Neural crest cell (in vitro differentiated cells): ENCODE measurements at regions not wholly inside any gene's neighbourhood (a gene's known extent, or its start where the extent isn't known, plus 50 kb on each side); places are given as distances from the start of the nearest gene placed in this dataset.
"Not testable (repeated sequence)": the region's sequence is repeated elsewhere in the genome, so short reads cannot be mapped to it uniquely, and the experiment has no call there.

Experiments used
- DNase-seq: peaks from one replicate; pipeline ENCODE4 v3.0.0; 2021; ENCODE audit warnings: low read depth, mixed read lengths, low spot score
- H3K27ac Mint-ChIP-seq: one replicate; pipeline ENCODE4 v1.8.0; 2021; ENCODE audit warnings: mild to moderate bottlenecking, mixed read lengths; ENCODE audit not compliant: unreplicated experiment
- H3K27me3 Mint-ChIP-seq: 2 replicates; pipeline ENCODE4 v1.8.0; 2021; ENCODE audit warnings: low read depth, mild to moderate bottlenecking, mixed read lengths
- H3K36me3 Mint-ChIP-seq: 2 replicates; pipeline ENCODE4 v1.8.0; 2021; ENCODE audit warnings: low read depth, mild to moderate bottlenecking, mixed read lengths
- H3K4me1 Mint-ChIP-seq: 2 replicates; pipeline ENCODE4 v1.8.0; 2021; ENCODE audit warnings: mixed read lengths
- H3K4me3 Mint-ChIP-seq: one replicate; pipeline ENCODE4 v1.8.0; 2021; ENCODE audit warnings: mild to moderate bottlenecking, mixed read lengths
- H3K9me3 Mint-ChIP-seq: 2 replicates; pipeline ENCODE4 v1.8.0; 2021; ENCODE audit warnings: mixed read lengths
- TF ChIP-seq, protein P1 (sequence below): fragments of 200-600 bp; sonication (generic); conservative IDR thresholded peaks from 2 replicates; pipeline ENCODE4 v1.5.0; 2021; ENCODE audit warnings: antibody characterized with exemption, mild to moderate bottlenecking

DNA sequence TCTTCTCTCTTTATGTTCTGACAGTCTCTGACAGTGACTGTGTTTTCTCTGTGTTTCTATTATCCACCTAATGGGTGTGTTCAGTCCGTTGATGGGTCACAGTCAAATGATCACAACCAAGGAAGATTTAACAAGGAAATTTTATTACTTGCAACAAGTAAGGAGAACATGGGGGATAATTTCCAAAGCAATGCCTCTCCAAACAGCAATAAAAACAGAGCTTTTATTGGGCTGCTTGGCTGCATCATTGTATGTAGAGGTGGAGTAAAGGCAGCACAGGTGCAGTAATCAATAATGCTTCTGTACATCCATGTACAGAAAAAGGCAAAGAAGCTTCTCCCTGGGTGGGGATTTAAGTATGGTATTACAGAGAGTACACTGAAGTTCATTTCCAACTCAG is 1525.6 kb downstream of the REEP3 start:
- no peak for DNase-seq
- TF ChIP-seq, protein P1, sequence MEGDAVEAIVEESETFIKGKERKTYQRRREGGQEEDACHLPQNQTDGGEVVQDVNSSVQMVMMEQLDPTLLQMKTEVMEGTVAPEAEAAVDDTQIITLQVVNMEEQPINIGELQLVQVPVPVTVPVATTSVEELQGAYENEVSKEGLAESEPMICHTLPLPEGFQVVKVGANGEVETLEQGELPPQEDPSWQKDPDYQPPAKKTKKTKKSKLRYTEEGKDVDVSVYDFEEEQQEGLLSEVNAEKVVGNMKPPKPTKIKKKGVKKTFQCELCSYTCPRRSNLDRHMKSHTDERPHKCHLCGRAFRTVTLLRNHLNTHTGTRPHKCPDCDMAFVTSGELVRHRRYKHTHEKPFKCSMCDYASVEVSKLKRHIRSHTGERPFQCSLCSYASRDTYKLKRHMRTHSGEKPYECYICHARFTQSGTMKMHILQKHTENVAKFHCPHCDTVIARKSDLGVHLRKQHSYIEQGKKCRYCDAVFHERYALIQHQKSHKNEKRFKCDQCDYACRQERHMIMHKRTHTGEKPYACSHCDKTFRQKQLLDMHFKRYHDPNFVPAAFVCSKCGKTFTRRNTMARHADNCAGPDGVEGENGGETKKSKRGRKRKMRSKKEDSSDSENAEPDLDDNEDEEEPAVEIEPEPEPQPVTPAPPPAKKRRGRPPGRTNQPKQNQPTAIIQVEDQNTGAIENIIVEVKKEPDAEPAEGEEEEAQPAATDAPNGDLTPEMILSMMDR, result no peak
- no peaks in the 10 kb centered on the region for H3K4me1 Mint-ChIP-seq
- no peaks in the 10 kb centered on the region for H3K36me3 Mint-ChIP-seq
- H3K27ac Mint-ChIP-seq, result no peak overlapping the region
- H3K4me3 Mint-ChIP-seq, result no peak overlapping the region
- H3K27me3 Mint-ChIP-seq, result no peaks in the 10 kb centered on the region
- peaks cover 9% of the 10 kb centered on the region for H3K9me3 Mint-ChIP-seq

DNA sequence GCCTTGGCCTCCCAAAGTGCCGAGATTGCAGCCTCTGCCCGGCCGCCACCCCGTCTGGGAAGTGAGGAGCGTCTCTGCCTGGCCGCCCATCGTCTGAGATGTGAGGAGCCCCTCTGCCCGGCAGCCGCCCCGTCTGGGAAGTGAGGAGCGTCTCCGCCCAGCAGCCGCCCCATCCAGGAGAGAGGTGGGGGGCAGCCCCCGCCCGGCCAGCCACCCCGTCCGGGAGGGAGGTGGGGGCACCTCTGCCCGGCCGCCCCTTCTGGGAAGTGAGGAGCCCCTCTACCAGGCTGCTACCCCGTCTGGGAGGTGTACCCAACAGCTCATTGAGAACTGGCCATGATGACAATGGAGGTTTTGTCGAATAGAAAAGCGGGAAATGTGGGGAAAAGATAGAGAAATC is 1530.9 kb downstream of the REEP3 start:
- H3K9me3 Mint-ChIP-seq, H3K27me3 Mint-ChIP-seq, H3K36me3 Mint-ChIP-seq, H3K27ac Mint-ChIP-seq, DNase-seq, H3K4me1 Mint-ChIP-seq, H3K4me3 Mint-ChIP-seq: not testable (repeated sequence)

DNA sequence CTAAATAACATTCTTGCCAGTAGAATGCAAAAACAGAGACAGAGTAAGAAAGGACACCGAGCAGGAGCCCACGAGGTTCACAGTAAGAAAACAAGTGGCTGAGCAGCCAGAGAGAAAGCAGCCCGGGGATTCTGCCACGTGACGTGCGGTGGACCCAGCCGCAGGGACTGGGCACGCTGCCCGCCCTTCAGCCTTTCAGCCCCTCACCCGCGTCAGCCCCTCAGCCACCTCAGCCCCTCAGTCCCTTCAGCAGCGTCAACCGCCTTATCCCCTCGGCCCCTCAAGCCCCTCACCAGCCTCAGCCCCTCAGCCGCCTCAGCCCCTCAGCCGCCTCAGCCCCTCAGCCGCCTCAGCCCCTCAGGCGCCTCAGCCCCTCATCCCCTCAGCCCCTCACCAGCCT is 1532.2 kb downstream of the REEP3 start:
- not testable (repeated sequence) for H3K9me3 Mint-ChIP-seq, H3K27ac Mint-ChIP-seq, H3K4me1 Mint-ChIP-seq, H3K4me3 Mint-ChIP-seq, H3K27me3 Mint-ChIP-seq, DNase-seq, H3K36me3 Mint-ChIP-seq

DNA sequence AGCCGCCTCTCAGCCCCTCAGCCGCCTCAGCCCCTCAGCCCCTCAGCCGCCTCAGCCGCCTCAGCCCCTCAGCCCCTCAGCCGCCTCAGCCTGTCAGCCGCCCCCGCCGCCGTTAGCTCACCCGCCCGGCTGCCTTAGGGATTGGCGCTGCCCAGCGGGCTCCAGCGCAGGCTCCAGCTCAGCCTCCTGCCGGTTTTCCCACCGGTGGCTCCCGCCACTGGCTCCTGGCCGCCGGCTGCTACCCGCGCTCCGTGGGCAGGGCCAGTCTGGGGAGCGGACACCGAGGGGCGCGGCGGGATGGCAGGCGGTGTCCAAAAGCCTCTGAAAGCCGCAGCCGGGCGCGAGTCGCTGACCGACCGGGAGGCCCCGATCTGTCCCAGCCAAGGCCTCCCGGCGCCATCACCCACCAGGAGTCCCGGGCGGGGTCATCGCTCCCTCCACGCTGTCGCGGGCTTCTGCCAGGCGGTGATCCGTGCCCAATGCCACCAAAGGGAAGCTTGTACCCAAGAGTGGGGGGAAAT is 1532.7 kb downstream of the REEP3 start:
- H3K27ac Mint-ChIP-seq, H3K27me3 Mint-ChIP-seq, DNase-seq, H3K9me3 Mint-ChIP-seq, H3K36me3 Mint-ChIP-seq, H3K4me1 Mint-ChIP-seq, H3K4me3 Mint-ChIP-seq: not testable (repeated sequence)

DNA sequence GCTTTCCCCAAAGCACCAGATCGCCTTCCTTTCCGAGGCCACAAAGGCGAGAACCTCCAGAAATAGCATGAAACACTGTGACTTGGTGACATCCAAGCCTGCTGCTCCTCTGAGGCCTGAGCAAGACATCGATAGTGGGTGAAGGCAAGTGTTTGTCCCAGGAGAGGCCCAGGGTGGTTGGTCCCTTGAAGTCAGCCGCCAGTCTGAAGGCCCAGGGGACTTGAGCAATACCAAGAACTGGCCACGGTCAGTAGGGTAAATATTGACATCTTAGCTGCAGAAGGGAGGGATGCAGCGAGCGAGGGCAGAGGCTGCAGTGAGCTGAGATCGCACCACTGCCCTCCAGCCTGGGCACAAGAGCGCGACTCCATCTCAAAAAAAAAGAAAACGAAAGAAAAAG is 1533.5 kb downstream of the REEP3 start:
- not testable (repeated sequence) for H3K36me3 Mint-ChIP-seq, H3K4me3 Mint-ChIP-seq, H3K27me3 Mint-ChIP-seq, H3K27ac Mint-ChIP-seq, H3K4me1 Mint-ChIP-seq, DNase-seq, H3K9me3 Mint-ChIP-seq

DNA sequence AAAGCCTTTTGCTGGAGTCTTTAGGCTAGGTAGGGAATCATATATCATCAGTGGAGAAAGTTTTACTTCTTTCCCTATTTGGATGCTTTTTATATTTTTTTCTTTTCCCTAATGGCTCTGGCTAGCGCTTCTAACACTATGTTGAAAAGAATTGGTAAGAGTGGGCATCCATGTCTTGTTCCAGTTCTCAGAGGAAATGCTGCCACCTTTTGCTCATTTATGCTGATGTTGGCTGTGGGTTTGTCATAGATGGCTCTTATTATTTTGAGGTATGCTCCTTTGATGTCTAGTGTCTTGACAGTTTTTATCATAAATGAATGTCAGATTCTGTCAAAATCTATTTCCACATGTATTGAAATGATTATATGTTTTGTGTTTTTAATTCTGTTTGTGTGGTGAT is 1544.1 kb downstream of the REEP3 start:
- H3K4me3 Mint-ChIP-seq, result no peak overlapping the region
- TF ChIP-seq, protein P1, result no peak

DNA sequence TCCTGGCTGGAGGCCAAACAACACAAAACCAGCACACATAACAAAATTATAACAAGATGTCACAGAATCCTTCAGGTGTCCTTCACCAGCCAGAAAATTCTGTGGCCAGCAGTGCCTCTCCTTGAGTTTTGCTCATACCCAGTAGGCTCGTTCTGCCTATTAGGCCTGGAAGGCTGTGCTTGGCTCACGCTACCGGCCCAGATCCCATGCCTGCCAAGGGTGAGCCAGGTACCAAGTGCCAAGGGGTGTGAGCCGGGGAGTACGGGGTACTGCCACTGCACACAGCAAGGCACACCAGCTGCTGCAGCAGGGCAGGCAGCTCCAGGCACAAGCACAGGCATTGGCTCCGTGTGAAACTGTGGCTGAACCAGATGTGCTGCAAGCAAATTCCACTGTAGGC is 1562.0 kb downstream of the REEP3 start:
- Mint-ChIP-seq H3K9me3 (peaks cover 13% of the 10 kb centered on the region), H3K4me3 (no peak overlapping the region), H3K27me3 (no peaks in the 10 kb centered on the region), H3K27ac (no peak overlapping the region), H3K4me1 (no peaks in the 10 kb centered on the region), H3K36me3 (peaks cover 7% of the 10 kb centered on the region)
- TF ChIP-seq, protein P1, result no peak
- DNase-seq, result no peak

More for the DNA sequence above, 1544.1 kb downstream of the REEP3 start:
- DNase-seq, result no peak
- Mint-ChIP-seq H3K9me3 (no peaks in the 10 kb centered on the region), H3K4me1 (no peaks in the 10 kb centered on the region), H3K36me3 (no peaks in the 10 kb centered on the region), H3K27me3 (no peaks in the 10 kb centered on the region), H3K27ac (no peak overlapping the region)

DNA sequence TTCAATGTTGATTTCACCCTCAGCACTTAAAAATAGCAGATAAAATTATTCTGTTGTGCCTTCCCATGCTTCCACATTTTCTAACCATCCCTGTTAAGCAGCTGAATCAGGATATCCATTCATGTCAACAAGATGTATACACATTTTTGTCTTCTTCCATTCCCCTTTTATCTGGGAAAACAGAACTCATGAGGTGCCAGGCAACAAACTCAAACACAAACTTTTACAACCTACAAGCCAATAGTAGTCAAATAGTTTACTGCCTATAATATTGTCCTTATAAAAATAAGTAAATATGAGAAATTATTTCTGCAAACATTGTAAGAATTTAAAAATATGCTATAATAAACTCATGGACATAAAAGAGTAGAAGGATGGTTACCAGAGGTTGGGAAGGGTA is 1569.8 kb downstream of the REEP3 start:
- no peaks in the 10 kb centered on the region for H3K4me1 Mint-ChIP-seq
- peaks cover 5% of the 10 kb centered on the region for H3K9me3 Mint-ChIP-seq
- no peak for DNase-seq
- H3K4me3 Mint-ChIP-seq, result no peak overlapping the region
- H3K36me3 Mint-ChIP-seq, result peaks cover 2% of the 10 kb centered on the region
- H3K27ac Mint-ChIP-seq, result no peak overlapping the region
- TF ChIP-seq, protein P1, result no peak
- no peaks in the 10 kb centered on the region for H3K27me3 Mint-ChIP-seq
